Lung (tissue), 11 donors: ENCODE measurements at regions not wholly inside any gene's neighbourhood (a gene's known extent, or its start where the extent isn't known, plus 50 kb on each side); places are given as distances from the start of the nearest gene placed in this dataset.
A peak's percentile ranks its signal among the peaks of the same experiment; 100 is the strongest.

Experiments used
- ATAC-seq: fragments of 200-7000 bp; cut with Tn5 transposase; one replicate; pipeline ENCODE4 v1.9.1; 2020; ENCODE audit warnings: moderate number of reproducible peaks; ENCODE audit not compliant: insufficient read depth, low FRiP score
- DNase-seq, 3 donors: peaks; one replicate each; pipeline ENCODE4 v3.0.0-alpha.2; 2013 to 2017
- H3K27ac ChIP-seq, 2 donors: one replicate each; pipeline ENCODE4 v1.5.1; 2013; ENCODE audit warnings: mild to moderate bottlenecking in 2 of 2, moderate library complexity in 2 of 2, control low read depth in 1 of 2, inconsistent platforms in 1 of 2, low read depth in 1 of 2, low read length in 1 of 2
- H3K27me3 ChIP-seq, 3 donors: one replicate each; pipeline ENCODE4 v1.5.1; 2013; ENCODE audit warnings: low read length in 2 of 3; ENCODE audit not compliant: control insufficient read depth in 3 of 3, insufficient read depth in 3 of 3
- H3K36me3 ChIP-seq, 4 donors: one replicate each; pipeline ENCODE4 v1.5.1; 2013; ENCODE audit warnings: low read length in 4 of 4, mild to moderate bottlenecking in 1 of 4, moderate library complexity in 1 of 4; ENCODE audit not compliant: control insufficient read depth in 4 of 4, insufficient read depth in 4 of 4
- H3K4me1 ChIP-seq, 5 donors: one replicate each; pipeline ENCODE4 v1.5.1; 2013; ENCODE audit warnings: low read length in 5 of 5, mild to moderate bottlenecking in 2 of 5, moderate library complexity in 1 of 5; ENCODE audit not compliant: control insufficient read depth in 5 of 5, insufficient read depth in 5 of 5
- H3K4me3 ChIP-seq: one replicate; pipeline ENCODE4 v1.5.1; 2013; ENCODE audit warnings: mild to moderate bottlenecking, control low read depth, moderate library complexity
- H3K9ac ChIP-seq, 2 donors: one replicate each; pipeline ENCODE4 v1.5.1; 2013; ENCODE audit warnings: low read length in 2 of 2, control low read depth in 1 of 2; ENCODE audit not compliant: insufficient read depth in 1 of 2
- H3K9me3 ChIP-seq, 4 donors: one replicate each; pipeline ENCODE4 v1.5.1; 2013; ENCODE audit warnings: low read length in 3 of 4, mild to moderate bottlenecking in 1 of 4, moderate library complexity in 1 of 4; ENCODE audit not compliant: control insufficient read depth in 4 of 4, insufficient read depth in 3 of 4
- WGBS, 2 donors: extraction: QIAGEN DNeasy Blood & Tissue Kit; methylation state at CpG; one replicate each; pipeline ENCODE4 v1.1.7; 2013; 5-methylcytosine and 5-hydroxymethylcytosine counted together
- TF ChIP-seq, protein P1 (sequence below): IDR thresholded peaks from 2 replicates; pipeline ENCODE4 v1.5.1; 2012; ENCODE audit warnings: mild to moderate bottlenecking; ENCODE audit errors: control extremely low read depth, extremely low read depth
- donor health status: control.
- donor health status: control.
- donor health status: Bipolar disorder and iron deficiency.
- donor health status: healthy.
- donor health status: DM: yes; HTN: yes; CAD: no.

DNA sequence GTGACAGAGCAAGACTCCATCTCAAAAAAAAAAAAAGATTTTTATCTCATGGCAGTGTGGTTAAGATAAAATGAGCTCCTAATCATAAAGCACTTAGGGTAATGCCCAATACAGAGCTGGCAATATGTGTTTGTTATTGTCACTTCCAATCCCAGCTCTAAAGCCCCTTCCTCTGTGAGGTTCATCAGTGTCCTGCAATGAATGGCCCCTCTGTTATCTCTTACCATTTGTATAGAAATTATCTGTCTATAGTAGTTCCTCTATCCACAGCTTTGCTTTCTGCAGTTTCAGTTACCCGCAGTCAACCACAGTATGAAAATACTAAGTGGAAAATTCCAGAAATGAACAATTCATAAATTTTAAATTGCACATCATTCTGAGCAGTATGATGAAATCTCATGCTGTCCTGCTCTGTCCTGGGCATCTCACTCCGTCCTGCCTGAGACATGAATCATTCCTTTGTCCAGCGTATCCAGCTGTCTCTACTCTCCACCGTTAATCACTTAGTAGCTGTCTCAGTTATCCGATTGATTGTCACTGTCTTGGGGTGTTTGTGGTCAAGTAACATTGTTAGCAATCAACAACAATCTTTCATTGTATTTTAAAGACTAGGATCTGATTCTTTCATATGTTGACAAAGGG is 50.2 kb upstream of the DNAH14 start:
- Histone ChIP-seq H3K36me3 (no peaks in the 10 kb centered on the region), H3K27ac (no peak overlapping the region), H3K9me3 (no peaks in the 10 kb centered on the region), H3K4me1 (peaks cover 0 to 28% (median 14%) of the 10 kb centered on the region in 5 donors), H3K27me3 (no peaks in the 10 kb centered on the region), H3K9ac (no peak overlapping the region), H3K4me3 (no peak overlapping the region)
- ATAC-seq (peak; percentile 27), DNase-seq (no peak)
- WGBS, 2 donors: 47 to 74% methylated on average over 5 of the region's 5 CpGs
- TF ChIP-seq, protein P1, sequence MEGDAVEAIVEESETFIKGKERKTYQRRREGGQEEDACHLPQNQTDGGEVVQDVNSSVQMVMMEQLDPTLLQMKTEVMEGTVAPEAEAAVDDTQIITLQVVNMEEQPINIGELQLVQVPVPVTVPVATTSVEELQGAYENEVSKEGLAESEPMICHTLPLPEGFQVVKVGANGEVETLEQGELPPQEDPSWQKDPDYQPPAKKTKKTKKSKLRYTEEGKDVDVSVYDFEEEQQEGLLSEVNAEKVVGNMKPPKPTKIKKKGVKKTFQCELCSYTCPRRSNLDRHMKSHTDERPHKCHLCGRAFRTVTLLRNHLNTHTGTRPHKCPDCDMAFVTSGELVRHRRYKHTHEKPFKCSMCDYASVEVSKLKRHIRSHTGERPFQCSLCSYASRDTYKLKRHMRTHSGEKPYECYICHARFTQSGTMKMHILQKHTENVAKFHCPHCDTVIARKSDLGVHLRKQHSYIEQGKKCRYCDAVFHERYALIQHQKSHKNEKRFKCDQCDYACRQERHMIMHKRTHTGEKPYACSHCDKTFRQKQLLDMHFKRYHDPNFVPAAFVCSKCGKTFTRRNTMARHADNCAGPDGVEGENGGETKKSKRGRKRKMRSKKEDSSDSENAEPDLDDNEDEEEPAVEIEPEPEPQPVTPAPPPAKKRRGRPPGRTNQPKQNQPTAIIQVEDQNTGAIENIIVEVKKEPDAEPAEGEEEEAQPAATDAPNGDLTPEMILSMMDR: no peak
